Erythroblast (primary cell): ENCODE measurements at regions not wholly inside any gene's neighbourhood (a gene's known extent, or its start where the extent isn't known, plus 50 kb on each side); places are given as distances from the start of the nearest gene placed in this dataset.

Experiments
- GATA1 ChIP-seq: IDR thresholded peaks from 2 replicates; pipeline ENCODE4 v1.6.1; 2011; ENCODE audit warnings: low read depth, mild to moderate bottlenecking, control low read depth, low read length, moderate library complexity
- POLR2A ChIP-seq: IDR thresholded peaks from 2 replicates; pipeline ENCODE4 v1.6.1; 2011; ENCODE audit warnings: mild to moderate bottlenecking, low read length

DNA sequence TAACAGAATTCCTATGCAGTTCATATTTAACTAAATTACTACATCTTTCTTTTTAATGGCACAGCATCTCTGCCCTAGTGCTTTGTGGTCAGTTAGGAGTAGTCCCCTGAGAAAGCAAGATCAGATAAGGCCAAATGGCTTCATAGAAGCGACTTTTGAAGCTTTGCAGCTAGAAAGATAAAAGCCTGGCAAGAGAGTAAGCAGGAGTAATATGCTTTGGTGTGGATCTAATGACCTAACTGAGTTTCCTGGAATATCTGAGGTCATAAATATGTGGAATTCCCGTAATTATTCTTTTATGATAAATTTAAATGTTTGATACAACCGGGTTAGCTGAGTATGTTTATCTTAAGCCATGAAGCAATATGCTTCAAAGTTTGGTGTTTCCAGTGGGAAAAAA, 374.9 kb upstream of the LRRC3B start:
- TF ChIP-seq POLR2A (no peak), GATA1 (no peak)
